ENCODE measurements at regions not wholly inside any gene's neighbourhood (a gene's known extent, or its start where the extent isn't known, plus 50 kb on each side); places are given as distances from the start of the nearest gene placed in this dataset.
"Not testable (repeated sequence)": the region's sequence is repeated elsewhere in the genome, so short reads cannot be mapped to it uniquely, and the experiment has no call there.

DNA sequence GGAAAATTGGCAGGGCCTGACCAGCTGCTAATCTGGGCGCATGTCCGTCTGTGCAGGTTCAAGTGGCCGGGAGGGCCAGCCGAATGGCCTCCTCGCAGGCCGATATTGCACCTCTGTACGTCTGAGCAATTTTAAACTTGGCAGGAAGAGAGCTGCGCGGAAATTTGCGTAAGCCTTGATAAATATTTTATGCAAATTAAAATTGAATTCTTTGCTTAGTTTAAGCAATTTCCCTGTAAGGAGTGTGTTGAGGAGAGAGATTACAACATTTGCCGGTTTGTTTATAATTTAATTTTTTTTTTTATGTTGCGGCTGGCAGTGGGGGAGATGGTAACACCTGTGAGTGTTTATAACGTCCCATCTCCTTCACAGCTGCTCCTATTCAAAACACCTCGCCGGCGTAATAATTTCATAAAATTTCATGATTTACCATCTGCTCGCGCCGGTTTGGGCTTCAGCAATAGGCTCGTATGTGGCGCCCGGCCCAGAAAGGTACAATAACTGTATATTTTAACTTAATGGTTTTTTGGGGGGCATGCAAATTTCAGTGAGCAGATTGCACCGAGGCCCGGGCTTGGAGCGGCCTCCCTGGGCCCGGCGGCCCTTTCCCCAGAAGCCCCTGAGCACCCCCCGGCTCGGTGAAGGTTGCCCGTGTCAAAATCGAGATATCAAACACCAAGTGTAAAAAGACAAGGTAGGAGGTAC, 269.4 kb upstream of the MVB12B start:
- DNase-seq: no peak

DNA sequence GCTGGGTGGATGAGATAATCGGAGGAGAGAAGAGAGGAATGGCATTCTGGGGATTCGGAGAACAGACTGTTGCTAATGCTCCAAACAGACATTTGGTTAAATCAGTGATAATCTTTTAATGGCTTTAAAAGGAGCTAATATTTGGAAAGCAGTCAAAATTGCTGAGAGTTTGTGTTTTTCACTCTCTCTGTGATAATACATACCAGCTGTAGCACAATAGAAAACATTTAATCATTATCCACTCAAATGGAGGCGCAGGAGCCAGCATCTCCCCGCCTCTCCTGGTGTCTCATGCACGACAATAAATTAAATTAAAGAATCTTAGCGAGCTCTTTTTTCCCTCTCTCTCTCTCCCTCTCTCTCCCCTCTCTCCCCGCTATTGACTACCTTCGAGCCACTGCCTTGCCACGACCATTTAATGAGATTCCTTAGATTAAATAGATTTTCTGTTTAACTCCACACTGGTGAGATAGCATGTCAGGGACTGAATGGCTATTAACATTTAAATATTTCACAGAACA, 268.6 kb upstream of the MVB12B start:
- DNase-seq: no peak

DNA sequence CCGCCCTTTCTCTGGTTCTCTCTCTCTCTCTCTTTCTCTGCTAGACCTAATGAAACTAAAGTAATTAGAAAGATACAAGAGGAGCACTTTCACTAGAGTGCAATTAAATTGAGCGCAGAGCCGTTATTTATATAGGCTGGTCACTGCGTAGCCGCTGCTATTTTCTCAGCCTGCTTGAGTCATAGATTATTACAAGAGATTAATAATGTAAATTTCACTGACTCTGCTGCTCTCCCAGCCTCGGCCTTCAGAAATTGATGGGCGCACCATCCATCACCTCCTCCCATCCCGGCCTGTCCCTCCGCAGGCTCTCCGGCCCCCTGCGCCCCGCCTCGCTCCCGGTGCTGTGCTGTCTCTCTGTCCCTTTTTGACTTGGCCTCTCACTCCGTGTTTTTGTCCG, 268.0 kb upstream of the MVB12B start:
- no peak for DNase-seq

- no peak for DNase-seq
Measured at GRCh38 chr9:126061575-126061974, 265.1 kb upstream of the MVB12B start.

DNA sequence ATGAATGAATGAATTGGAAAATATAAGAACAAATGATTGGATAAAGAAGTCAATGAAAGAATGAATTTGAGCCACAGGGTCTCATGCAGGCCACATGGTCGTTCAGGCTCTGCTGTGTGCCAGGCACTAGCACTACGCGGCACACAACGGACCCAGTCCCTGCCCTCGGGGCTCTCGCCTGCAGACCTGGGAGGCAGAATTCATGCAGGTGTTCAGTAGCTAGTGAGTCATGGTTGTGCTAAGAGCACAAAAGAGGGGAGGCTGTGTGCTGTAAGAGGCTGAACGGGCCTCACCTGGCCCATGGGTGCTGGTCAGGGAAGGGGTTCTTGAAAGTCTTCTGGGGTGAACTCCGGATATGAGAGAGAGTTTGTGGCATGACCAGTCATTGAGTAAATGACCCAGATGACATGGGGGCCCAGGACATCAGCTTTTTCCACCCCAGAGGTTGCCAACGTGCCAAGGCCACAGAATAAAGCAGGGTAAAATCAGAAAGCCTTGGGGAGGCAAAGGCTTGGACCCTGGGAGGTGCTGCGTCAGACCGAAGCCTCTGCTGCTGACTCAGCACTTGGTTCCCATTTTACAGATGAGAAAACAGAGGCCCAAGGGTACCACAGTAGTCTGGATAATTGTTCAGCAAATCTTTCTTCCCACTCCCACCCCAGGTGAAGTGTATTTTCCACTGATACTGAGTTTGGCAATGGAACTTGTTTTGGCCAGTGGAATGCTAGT, 264.3 kb upstream of the MVB12B start:
- no peak for DNase-seq

DNA sequence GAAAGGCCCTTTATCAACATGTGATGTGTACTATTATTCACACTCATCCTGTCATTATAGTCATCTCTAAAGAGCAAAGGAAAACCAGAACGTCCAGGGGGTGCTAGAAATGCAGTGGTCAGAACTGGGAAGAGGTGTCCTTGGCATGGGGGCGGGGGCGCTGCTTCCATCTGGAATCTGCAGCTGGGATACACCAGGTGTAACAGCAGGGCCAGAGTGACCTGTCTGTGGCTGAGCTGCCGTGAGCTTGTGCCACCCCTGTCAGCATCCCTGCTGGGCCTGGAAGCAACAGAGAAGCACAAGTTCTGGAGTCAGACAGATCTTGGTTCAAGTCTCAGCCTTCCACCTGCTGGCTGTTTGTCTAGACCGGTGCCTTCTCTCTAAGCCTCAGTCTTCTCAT, 263.3 kb upstream of the MVB12B start:
- DNase-seq: no peak

DNA sequence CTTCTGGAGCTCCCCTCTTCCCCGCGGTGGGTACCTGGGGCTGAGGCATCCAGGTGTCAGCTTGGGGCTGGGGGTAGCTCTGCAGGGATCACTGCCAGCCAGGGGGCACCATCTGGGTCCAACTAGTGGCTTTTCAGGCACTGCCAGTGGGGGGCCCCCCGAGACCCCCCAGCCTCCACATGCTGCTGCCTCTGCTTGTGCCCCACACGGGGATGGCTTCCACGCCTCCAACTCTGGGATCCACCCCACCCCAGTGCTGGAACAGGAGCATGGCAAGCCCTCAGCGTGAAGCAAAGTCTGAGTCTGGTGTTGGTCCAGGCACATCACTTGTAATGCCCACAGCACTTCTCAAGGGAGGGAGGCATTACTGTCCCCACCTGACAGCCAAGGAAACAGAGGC, 260.5 kb upstream of the MVB12B start:
- DNase-seq: no peak

DNA sequence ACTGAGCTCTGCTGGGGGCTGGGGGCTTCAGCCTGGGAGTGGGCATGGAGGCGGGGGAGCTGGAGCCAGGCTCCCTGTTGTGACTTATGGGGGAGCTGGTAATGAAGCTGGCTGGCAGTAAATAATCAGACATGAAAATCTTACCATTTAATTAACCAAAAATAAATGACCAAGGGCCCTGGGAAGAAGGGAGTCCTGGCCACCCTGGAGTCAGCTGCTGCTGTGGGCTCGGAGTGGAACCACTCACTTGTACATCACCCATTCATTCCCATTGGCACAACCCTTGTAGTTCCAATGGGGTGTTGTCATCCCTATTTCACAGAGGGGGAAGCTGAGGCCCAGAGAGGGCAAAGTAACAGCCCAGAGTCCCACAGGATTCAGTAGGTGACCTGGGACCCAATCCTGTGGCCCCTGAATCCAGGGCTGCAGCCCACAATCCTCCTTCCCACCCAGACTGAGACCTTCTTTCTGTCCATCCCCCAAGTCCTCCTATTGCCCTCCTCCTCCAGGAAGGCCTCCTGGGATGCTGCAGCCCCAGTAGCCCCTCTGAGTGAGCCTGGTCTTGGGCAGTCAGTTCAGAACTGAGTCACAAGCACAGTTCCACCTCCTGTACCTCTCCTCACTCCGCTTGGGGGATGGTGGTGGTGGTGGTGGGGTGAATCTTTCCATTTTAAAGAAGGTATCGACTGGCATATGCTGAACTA, 259.4 kb upstream of the MVB12B start:
- no peak for DNase-seq

DNA sequence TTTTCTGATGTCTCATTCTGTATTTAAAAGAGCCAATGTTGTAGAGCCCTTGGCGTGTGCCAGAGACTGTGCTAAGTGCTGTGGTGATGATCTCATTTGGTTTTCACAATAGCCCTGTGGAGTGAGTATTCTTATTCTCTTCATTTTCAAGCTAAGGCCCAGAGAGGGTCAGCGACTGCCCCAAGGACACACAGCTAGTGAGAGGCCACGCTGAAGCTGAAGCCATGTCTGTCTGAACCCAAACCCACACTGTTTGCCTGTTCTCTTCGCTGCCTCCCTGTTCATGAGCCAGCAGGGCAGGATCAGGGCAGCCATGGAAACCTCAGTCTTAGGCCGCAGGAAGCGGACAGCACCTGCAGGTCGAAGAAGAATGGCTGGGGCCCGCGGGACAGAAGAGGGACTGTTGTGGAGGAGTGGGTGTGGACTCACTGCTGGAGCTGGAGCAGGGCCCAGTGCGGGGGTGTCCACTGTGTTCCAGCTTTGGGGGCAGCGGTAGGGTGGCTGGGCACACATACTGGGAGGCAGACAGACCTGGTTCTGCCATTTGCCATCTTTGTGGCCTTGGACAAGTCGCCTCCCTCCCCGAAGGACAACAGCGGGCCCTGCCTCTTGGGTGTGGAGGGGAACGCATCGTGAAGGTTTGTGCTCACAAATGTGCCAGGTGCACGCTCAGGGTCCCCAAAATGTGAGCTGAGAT, 257.9 kb upstream of the MVB12B start:
- no peak for DNase-seq

GRCh38 chr9:126069400-126069955, 257.2 kb upstream of the MVB12B start:
- DNase-seq: no peak

- no peak for DNase-seq
Measured at GRCh38 chr9:126070058-126070655, 256.5 kb upstream of the MVB12B start.

DNA sequence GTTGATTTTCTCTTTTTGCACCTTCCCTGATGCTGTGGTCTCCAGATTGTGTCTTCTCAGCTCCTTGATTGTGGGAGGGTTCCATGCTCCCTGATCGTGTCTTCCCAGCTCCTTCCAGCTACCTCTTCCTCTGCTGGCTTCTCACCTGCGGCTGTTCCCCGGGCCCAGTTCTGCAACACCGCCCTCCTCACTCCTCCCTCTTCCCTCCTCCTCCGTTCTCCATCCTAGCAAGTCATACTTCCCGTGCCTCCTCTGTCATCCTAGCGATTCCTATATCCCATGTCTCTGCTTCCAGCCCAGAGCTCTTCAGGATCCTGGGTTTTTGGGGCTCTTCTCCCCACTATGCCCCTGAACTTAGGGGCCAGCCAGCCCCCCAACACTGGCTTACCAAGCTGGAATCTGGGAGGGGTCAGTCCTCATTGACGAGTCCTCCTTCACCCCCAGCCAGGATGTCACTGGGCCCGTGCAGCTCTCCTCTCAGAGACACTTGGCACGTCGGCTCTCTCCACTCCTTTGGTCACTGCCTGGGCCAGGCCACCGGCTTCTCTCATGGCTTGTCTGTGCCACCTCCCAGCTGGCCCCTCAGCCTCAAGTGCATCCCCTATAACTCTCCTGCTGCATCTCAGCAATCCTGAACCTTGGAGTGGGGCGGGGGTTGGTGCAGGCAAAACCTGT, 255.4 kb upstream of the MVB12B start:
- no peak for DNase-seq

DNA sequence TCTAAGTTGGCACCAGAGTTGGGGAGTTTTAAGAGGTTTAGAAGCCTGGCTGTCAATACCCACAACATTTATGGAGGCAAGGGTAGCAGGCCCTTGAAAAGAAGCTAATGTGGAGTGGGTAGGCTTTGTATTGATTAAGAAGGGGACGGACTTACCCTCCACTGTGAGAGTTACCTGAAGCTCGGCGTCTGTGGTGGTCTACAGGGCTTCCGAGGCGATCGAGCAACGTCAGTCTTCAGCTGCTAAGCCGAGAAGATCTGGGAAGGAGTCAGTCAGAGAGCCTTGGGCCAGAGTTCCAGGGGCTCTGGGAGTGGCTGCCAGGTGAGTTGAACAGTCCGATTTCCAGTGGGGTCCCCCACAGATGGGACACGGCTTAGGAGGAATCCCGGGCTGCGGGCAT, 249.0 kb upstream of the MVB12B start:
- DNase-seq: not testable (repeated sequence)

DNA sequence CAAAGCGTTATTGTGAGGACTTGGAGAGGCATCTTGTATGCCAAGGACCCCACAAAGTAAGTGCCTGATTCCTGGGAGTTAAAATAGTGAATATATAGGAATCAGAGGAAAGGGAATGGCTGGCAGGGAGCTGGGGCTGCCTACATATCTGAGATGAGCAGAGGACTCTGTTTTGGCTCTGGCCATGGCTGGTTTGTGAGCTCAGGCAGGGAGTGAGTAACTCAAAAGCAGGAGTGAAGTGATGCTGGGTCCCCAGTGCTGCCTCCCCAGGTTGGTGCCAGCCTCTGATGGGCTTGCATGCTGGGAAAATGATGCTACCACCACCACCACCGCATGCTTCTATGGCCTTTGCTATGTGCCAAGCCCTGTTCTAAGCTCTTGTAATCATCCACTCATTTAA, 246.0 kb upstream of the MVB12B start:
- no peak for DNase-seq

DNA sequence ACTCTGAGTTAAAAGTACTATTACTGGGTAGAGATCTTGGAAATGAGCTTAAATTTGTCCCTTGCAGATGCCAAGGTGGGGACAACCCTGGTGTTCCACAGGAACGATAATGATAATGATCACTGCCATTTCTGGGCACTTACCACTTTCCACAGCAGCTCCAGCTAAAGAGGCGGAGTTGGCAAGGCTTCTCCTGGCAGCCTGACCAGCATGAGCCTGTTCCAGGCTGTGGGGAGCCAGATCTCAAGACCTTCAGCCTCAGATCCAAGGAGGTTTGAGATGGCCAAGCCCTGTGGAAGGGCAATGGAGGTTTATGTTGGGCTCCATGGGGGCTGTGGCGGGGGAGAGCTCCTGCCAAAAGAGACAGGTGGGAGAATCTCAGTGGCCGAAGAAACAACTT, 244.9 kb upstream of the MVB12B start:
- DNase-seq: no peak

DNA sequence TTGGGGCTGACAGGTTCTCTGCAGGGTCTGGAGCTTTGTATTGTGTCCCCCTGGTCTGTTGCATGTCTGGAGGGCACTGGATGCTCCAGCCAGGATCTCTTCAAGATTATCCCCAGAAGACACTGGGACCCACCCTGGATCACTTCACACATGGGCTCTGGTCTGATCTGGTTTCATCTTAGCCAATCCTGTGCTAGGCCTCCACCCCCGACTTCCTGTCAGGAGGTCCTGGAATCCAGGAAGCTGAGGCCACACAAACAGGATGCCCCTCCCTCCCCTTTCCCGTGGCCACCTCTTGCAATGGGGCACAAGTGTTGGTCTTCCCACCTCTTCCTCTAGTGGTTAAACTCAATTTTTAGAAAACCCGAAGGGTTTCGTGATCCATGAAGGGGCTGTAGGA, 242.6 kb upstream of the MVB12B start:
- DNase-seq: no peak

DNA sequence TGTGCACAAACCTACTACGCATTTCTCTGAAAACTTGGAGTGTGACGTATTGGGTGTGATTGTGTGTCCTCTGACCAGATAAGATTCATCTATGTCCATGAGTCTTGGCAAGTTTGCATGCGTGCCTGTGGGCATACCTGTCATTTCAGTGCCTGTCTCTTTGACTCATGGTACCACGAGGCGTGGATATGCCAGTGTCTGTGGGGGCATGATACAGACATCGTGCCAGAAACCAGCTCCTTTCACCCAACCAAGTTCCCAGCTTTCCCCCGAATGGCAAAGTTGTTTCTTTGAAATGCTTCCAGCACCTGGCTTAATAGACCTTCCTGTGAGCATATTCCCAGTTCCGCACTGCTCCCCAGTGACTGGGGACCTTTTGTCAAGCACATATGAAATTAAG, 241.9 kb upstream of the MVB12B start:
- no peak for DNase-seq

DNA sequence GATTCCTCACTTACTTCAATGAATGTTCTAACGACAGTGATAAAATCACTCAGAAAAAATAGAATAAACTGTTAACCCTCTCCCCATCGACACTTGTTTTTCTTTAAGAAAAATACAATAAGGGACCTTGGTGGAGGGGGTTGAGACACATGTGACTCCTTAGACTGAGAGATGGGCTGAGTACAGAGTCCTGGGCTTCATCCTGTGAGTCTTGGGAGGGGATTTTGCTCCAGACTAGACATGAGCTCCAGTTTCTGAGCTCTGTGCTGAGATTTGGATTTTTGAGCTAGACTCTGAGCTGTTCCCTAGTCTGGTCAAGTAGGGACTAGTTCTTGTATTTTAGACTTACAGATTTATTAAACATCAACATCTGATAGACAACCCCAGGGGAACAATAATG, 241.5 kb upstream of the MVB12B start:
- DNase-seq: no peak

GRCh38 chr9:126088336-126088735, 238.3 kb upstream of the MVB12B start:
- no peak for DNase-seq

DNA sequence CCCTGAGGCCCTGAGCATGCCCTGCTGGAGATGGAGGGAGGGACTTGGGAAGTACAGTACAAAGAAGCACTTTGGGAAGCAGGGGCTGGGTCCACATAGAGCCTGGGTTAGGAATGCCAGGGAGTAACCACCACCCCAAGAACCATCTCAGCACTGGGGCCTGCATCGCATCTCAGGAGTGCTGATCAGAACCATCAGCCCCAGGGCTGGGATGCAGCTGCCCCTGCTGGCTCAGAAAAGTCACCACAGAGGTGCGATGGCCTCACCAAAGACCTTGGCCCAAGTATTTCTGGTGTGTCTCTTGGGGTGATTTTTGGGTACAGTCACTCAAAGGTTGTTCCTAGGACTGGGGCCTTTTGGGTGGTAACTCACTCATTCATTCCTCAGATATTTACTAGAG, 236.8 kb upstream of the MVB12B start:
- no peak for DNase-seq

- no peak for DNase-seq
Measured at GRCh38 chr9:126093771-126094170, 232.9 kb upstream of the MVB12B start.

All from activated CD4-positive, alpha-beta T cell treated with anti-CD3 and anti-CD28 coated beads, Interleukin-2, amount 50 U/mL, for 48 hours (primary cell).